ENCODE measurements at regions not wholly inside any gene's neighbourhood (a gene's known extent, or its start where the extent isn't known, plus 50 kb on each side); places are given as distances from the start of the nearest gene placed in this dataset.

- no peak for DNase-seq (ENCODE audit: low read depth in 4 of 4, low spot score in 3 of 4)
Observed at GRCh38 chr2:176751314-176752227, 461.0 kb upstream of the HNRNPA3 start.

GRCh38 chr2:176752295-176752694 lies 460.3 kb upstream of the HNRNPA3 start:
- DNase-seq (ENCODE audit: low read depth in 4 of 4, low spot score in 3 of 4): no peak

- DNase-seq (ENCODE audit: low read depth in 4 of 4, low spot score in 3 of 4): no peak
Observed at GRCh38 chr2:176753205-176753604, 459.4 kb upstream of the HNRNPA3 start.

GRCh38 chr2:176753752-176754474 lies 458.7 kb upstream of the HNRNPA3 start:
- no peak for DNase-seq (ENCODE audit: low read depth in 4 of 4, low spot score in 3 of 4)

- no peak for DNase-seq (ENCODE audit: low read depth in 4 of 4, low spot score in 3 of 4)
Observed at GRCh38 chr2:176755537-176756135, 457.0 kb upstream of the HNRNPA3 start.

DNA sequence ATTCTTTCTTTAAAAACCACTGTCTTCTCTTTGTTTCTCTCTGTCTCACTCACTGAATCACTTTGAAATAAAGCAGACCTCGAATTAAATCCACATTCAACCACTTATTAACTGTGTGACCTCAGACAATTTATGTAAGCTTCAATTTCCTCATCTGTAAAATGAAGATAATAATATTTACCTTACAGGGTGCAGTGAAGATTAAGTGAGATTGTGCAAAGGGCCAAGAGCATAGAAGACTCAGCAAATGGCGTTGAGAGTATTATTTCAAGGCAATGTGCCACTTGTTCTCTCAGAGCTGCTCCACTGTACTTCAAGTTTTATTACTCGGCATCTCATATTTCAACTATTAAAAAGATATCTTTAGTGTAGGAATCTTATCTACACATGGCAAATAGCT lies 454.2 kb upstream of the HNRNPA3 start:
- DNase-seq (ENCODE audit: low read depth in 4 of 4, low spot score in 3 of 4): no peak

- DNase-seq (ENCODE audit: low read depth in 4 of 4, low spot score in 3 of 4): no peak
Observed at GRCh38 chr2:176760439-176760838, 452.2 kb upstream of the HNRNPA3 start.

GRCh38 chr2:176763130-176763529 lies 449.5 kb upstream of the HNRNPA3 start:
- no peak for DNase-seq (ENCODE audit: low read depth in 4 of 4, low spot score in 3 of 4)

DNA sequence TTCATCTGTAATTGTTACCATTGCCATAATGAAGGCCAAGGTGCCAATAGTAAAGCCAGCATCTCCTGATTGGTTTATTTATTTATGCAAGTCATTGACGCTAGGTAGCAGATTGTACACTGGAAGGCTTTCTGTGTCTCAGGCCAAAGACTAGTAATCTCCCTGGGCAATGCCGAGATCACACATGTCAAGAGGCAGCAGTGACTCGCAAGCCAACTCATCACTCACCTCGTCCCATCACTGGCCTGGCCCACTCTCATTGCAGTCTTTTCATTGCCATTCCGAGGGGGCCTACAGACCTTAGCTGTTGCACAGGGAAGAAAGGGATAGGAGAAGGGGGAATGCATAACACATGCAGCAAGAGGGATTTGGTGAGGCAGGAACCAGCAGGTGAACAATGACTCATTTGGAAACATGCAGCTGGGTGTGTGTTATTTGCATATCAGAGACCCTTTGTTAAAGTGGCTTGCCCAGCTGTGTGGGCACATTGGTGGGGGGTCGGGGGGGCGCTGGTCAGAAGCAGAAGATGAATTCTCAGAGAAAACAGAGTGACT lies 448.7 kb upstream of the HNRNPA3 start:
- no peak for DNase-seq (ENCODE audit: low read depth in 4 of 4, low spot score in 3 of 4)

GRCh38 chr2:176764921-176765320 lies 447.7 kb upstream of the HNRNPA3 start:
- DNase-seq (ENCODE audit: low read depth in 4 of 4, low spot score in 3 of 4): no peak

DNA sequence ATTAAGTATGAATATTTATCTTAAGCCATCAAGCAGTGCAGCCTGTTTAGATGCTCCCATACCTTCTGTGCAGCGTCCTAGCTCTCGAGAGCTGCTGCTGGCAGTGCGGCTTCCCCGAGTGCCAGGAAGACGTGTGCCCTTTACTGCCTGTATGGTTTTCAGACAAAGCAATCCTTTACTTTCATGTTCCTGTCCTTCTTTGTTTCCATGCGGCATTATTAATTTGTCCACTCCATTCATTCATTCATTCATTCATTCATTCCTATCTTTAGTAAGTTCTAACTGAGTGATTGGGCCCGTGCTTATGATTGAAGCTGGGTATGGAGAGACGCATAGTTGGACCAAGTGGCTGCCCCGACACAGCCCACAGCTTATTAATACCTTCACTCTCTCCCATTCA lies 446.6 kb upstream of the HNRNPA3 start:
- DNase-seq (ENCODE audit: low read depth in 4 of 4, low spot score in 3 of 4): no peak

DNA sequence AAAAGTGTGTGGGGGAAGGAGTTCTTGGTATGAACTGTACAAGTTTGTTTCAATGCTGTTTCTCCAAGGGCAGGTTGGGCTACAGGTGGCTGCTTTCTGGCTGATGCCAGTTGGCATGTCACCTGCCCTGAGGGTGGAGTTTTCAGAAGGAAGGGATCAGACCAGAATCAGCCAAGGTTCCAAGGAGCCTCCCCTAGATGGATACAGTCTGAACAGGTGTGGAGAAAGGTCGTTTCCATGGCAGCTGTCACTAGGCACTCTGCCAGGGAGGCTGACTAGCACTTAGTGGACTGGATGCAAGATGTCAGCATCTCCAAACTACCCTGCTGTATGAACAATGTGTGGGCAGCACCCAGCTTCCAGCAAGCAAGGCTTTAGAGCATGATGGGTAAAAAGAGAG lies 444.4 kb upstream of the HNRNPA3 start:
- no peak for DNase-seq (ENCODE audit: low read depth in 4 of 4, low spot score in 3 of 4)

GRCh38 chr2:176769021-176769420 lies 443.6 kb upstream of the HNRNPA3 start:
- DNase-seq (ENCODE audit: low read depth in 4 of 4, low spot score in 3 of 4): no peak

DNA sequence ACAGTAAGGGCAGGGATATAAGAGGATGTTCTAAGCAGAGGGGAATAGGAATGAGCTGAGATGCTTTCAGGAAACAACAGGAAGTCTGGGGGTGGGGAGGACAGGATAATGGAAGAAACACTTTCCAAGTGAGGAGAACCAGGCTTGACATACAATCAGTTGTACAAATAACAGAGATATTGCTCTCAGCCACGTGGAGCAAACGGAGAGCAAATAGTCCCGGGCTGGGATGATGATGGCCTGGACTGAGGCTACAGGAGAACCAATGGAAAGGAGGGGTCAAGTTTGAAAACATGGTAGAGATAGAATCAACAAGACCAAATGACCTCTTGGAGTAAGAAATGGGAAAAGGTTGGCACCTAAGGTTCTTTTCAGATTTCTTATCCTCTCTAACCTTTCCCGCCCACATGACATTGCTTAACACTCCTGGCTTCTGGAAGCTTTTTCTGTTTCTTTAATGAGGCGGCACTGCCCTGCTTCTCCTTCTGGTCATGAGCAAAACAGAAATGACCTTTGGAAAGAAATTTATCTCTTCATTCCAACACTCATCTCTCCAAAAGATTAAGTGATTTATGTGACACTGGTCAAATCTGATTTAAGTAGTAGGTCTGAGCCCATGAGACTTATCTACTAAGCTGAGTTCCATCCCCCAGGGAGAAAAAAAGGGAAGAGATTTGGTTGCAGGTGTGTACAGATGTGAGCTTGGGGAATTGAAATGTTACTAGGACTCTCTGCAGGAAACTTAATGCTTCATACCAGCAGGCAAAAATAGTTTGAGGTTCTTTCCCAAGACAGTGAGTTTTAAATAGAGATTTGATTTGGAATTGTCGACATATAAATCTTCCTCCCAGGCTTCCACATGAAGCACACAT lies 442.9 kb upstream of the HNRNPA3 start:
- no peak for DNase-seq (ENCODE audit: low read depth in 4 of 4, low spot score in 3 of 4)

DNA sequence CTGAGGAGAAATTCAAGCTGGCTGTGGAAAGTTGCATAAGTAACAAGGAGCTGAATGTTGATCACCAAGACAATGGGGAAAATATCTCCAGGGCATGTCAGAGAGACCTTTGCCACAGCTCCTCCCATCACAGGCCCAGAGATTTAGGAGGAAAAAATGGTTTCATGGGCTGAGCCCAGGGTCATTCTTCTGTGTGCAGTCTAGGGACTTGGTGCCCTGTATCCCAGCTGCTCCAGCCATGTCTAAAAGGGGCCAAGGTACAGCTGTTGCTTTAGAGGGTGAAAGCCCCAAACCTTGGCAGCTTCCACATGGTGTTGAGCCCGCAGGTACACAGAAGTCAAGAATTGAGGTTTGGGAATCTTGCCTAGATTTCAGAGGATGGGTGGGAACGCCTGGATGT lies 439.8 kb upstream of the HNRNPA3 start:
- DNase-seq (ENCODE audit: low read depth in 4 of 4, low spot score in 3 of 4): no peak

DNA sequence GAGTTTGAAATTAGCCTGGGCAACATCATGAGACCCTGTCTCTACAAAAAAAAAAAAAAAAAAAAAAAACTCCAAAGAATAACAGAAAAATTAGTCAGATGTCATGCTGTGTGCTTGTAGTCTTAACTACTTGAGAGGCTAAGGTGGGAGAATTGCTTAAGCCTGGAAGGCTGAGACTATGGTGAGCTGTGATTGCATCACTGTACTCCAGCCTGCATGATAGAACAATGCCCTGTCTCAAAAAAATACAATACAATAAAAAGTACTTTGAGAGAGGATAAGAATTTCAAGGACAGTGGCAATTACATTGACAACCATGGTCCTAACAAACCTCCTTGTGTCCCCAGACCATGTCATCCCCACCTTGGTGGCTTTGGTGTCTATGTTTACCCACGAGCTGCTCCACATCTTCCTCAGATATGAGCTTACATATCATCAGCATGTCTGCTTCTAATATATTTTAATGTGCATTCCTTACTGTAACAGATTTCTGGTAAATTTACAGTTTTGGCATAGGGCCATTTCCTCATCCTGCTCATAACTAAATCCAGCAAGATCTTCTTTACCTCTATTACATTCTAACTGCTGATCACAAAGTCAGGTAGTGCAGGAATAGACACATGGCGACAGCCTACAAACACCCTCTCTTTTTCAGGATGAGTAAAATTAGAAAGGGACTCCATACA lies 437.7 kb upstream of the HNRNPA3 start:
- no peak for DNase-seq (ENCODE audit: low read depth in 4 of 4, low spot score in 3 of 4)

DNA sequence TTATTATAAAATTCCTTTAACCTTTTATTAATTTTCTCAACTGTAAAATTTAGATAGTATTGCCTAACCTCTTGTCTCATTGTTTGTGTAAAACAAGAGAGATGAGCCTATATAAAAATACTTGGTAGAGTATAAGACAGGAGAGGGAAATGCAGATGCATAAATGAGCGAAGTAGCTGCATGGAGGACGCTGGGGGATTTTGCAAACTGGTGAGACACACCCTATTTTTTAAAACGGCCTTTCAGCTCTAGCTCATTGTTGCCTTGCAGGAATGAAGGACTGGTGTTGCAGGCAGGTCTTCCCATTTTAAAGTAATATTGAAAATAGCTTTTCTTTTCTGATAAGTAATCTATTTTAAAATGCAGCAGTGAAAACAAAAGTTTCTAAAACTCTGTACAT lies 435.3 kb upstream of the HNRNPA3 start:
- DNase-seq (ENCODE audit: low read depth in 4 of 4, low spot score in 3 of 4): no peak

DNA sequence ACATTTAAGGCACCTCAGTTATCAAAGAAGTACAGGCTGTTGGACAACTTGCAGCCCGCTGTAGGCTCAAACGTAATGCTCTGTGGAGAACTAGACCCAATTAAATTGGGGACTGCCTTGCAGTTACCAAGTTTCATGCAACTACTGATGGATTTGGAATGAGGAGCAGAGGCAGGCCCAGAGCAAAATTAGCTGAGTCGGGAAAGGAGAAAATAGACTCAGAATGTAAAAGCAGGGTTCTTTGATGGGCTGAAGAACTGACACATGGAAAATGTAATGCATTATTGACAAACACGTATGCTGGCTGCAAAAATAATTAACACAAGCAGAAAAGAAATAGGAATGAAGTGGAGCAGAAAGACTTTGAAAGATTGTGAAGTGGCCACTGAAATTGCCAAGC lies 432.7 kb upstream of the HNRNPA3 start:
- DNase-seq (ENCODE audit: low read depth in 4 of 4, low spot score in 3 of 4): no peak

GRCh38 chr2:176780348-176780747 lies 432.2 kb upstream of the HNRNPA3 start:
- no peak for DNase-seq (ENCODE audit: low read depth in 4 of 4, low spot score in 3 of 4)
